ENCODE measurements at regions not wholly inside any gene's neighbourhood (a gene's known extent, or its start where the extent isn't known, plus 50 kb on each side); places are given as distances from the start of the nearest gene placed in this dataset.

GRCh38 chr10:108003576-108003975, 839.1 kb upstream of the SORCS1 start:
- ChIA-PET POLR2A (no interaction called here), CTCF (interaction anchor here (0.6 kb wide), 1 partner anchor 567 kb away, joined by 4 read pairs; no protein-coding TSS in a partner anchor)
- Histone ChIP-seq H3K4me1 (ENCODE audit: control insufficient read depth, insufficient read depth, low read length) (no peaks in the 10 kb centered on the region), H3K4me3 (ENCODE audit: low read depth, low read length) (no peak overlapping the region), H3K36me3 (ENCODE audit: control insufficient read depth in 2 of 2, insufficient read depth in 1 of 2, low read length in 2 of 2) (no peaks in the 10 kb centered on the region), H3K27ac (ENCODE audit: extremely low read depth, low read depth, low read length) (no peak overlapping the region), H3K9me3 (ENCODE audit: control insufficient read depth, insufficient read depth, low read depth, low read length) (no peaks in the 10 kb centered on the region)
- TF ChIP-seq SP2 (tag by site-specific recombination; IDR thresholded peaks at IDR 0.05): no peak

GRCh38 chr10:108003061-108003460, 838.6 kb upstream of the SORCS1 start:
- Histone ChIP-seq H3K36me3 (ENCODE audit: control insufficient read depth in 2 of 2, insufficient read depth in 1 of 2, low read length in 2 of 2) (no peaks in the 10 kb centered on the region), H3K27ac (ENCODE audit: extremely low read depth, low read depth, low read length) (no peak overlapping the region), H3K9me3 (ENCODE audit: control insufficient read depth, insufficient read depth, low read depth, low read length) (no peaks in the 10 kb centered on the region), H3K4me3 (ENCODE audit: low read depth, low read length) (no peak overlapping the region), H3K4me1 (ENCODE audit: control insufficient read depth, insufficient read depth, low read length) (no peaks in the 10 kb centered on the region)
- CTCF ChIA-PET: interaction anchor here (0.6 to 0.7 kb wide), 2 partner anchors 83 to 567 kb away, joined by 3 to 4 read pairs; no protein-coding TSS in a partner anchor
- POLR2A ChIA-PET: no interaction called here
- TF ChIP-seq ZFP69B (tag by site-specific recombination; IDR thresholded peaks at IDR 0.05) (no peak), AEBP2 (tag by site-specific recombination; IDR thresholded peaks at IDR 0.05; ENCODE audit: borderline replicate concordance) (no peak), OVOL3 (tag by site-specific recombination; IDR thresholded peaks at IDR 0.05) (no peak), ZFP41 (tag by site-specific recombination; IDR thresholded peaks at IDR 0.05; ENCODE audit: borderline replicate concordance) (no peak), ZNF114 (tag by site-specific recombination; IDR thresholded peaks at IDR 0.05) (no peak), ZNF639 (tag by site-specific recombination; IDR thresholded peaks at IDR 0.05) (no peak), ZSCAN23 (tag by site-specific recombination; IDR thresholded peaks at IDR 0.05) (no peak), GLIS2 (tag by site-specific recombination; IDR thresholded peaks at IDR 0.05) (no peak), OSR2 (tag by site-specific recombination; IDR thresholded peaks at IDR 0.05) (no peak), ZBTB10 (tag by site-specific recombination; IDR thresholded peaks at IDR 0.05) (no peak), ZNF677 (tag by site-specific recombination; IDR thresholded peaks at IDR 0.05) (no peak), ZNF76 (tag by site-specific recombination; IDR thresholded peaks at IDR 0.05; ENCODE audit: borderline replicate concordance, low read depth) (no peak), RBAK (tag by site-specific recombination; IDR thresholded peaks at IDR 0.05) (no peak), ZBTB17 (tag by site-specific recombination; IDR thresholded peaks at IDR 0.05) (no peak)

GRCh38 chr10:108000365-108000764, 835.9 kb upstream of the SORCS1 start:
- Histone ChIP-seq H3K4me1 (ENCODE audit: control insufficient read depth, insufficient read depth, low read length) (no peaks in the 10 kb centered on the region), H3K36me3 (ENCODE audit: control insufficient read depth in 2 of 2, insufficient read depth in 1 of 2, low read length in 2 of 2) (no peaks in the 10 kb centered on the region), H3K9me3 (ENCODE audit: control insufficient read depth, insufficient read depth, low read depth, low read length) (no peaks in the 10 kb centered on the region), H3K4me3 (ENCODE audit: low read depth, low read length) (no peak overlapping the region), H3K27ac (ENCODE audit: extremely low read depth, low read depth, low read length) (no peak overlapping the region)
- CTCF ChIA-PET: no interaction called here
- POLR2A ChIA-PET: no interaction called here
- TF ChIP-seq ZBTB10 (tag by site-specific recombination; IDR thresholded peaks at IDR 0.05) (no peak), PATZ1 (tag by site-specific recombination; IDR thresholded peaks at IDR 0.05) (no peak), ZNF488 (tag by site-specific recombination; IDR thresholded peaks at IDR 0.05) (no peak), MYNN (tag by site-specific recombination; IDR thresholded peaks at IDR 0.05; ENCODE audit: borderline replicate concordance) (no peak), ZNF211 (tag by site-specific recombination; IDR thresholded peaks at IDR 0.05; ENCODE audit: low read depth) (no peak)
